PC-3 (cell line): ENCODE measurements at regions not wholly inside any gene's neighbourhood (a gene's known extent, or its start where the extent isn't known, plus 50 kb on each side); places are given as distances from the start of the nearest gene placed in this dataset.
A peak's percentile ranks its signal among the peaks of the same experiment; 100 is the strongest.

ENCODE experiments used
- ATAC-seq: fragments of 200-7000 bp; cut with Tn5 transposase; 2 replicates; pipeline ENCODE4 v1.9.1; 2020; ENCODE audit warnings: mild to moderate bottlenecking, moderate library complexity
- BruUV-seq: library from RNA; stranded (reverse); fragments of 400-500 nt; replicated peaks from 2 replicates; lab custom pipeline; 2021; lab: Mats Ljungman, UMichigan
- CTCF ChIA-PET: fragments of 300-600 bp; sonication (Branson Sonifier 250); formaldehyde crosslinking; loops from one replicate; lab custom pipeline; 2022; ENCODE audit warnings: antibody characterized with exemption; lab: Charles Lee
- POLR2A ChIA-PET: fragments of 300-600 bp; sonication (Branson Sonifier 250); formaldehyde crosslinking; loops from one replicate; lab custom pipeline; 2022; ENCODE audit warnings: antibody characterized with exemption; ENCODE audit not compliant: unreplicated experiment; lab: Charles Lee
- DNase-seq: peaks from one replicate; pipeline ENCODE4 v3.0.0-alpha.2; 2015
- H2AFZ ChIP-seq: fragments of 300-600 bp; sonication (generic); 2 replicates; pipeline ENCODE4 v1.6.0; 2016; ENCODE audit warnings: antibody characterized with exemption, low read length
- H3F3A ChIP-seq: fragments of 300-600 bp; sonication (generic); one replicate; pipeline ENCODE4 v1.6.0; 2017; ENCODE audit warnings: antibody characterized with exemption, low read length, control low read depth, mild to moderate bottlenecking; ENCODE audit not compliant: unreplicated experiment
- H3K27ac ChIP-seq: fragments of 300-600 bp; sonication (generic); 2 replicates; pipeline ENCODE4 v1.5.1; 2016; ENCODE audit warnings: mild to moderate bottlenecking, low read length
- H3K27me3 ChIP-seq: fragments of 300-600 bp; sonication (generic); 2 replicates; pipeline ENCODE4 v1.6.1; 2016; ENCODE audit warnings: low read length, mixed read lengths
- H3K36me3 ChIP-seq: fragments of 300-600 bp; sonication (generic); 2 replicates; pipeline ENCODE4 v1.6.1; 2016; ENCODE audit warnings: low read depth, mixed run types, low read length, mixed read lengths
- H3K4me1 ChIP-seq: fragments of 300-600 bp; sonication (generic); 2 replicates; pipeline ENCODE4 v1.5.1; 2016; ENCODE audit warnings: low read length; ENCODE audit not compliant: insufficient read depth
- H3K4me2 ChIP-seq: fragments of 300-600 bp; sonication (generic); 2 replicates; pipeline ENCODE4 v1.6.0; 2016; ENCODE audit warnings: low read length
- H3K4me3 ChIP-seq: fragments of 300-600 bp; sonication (generic); 2 replicates; pipeline ENCODE4 v1.5.1; 2016; ENCODE audit warnings: mild to moderate bottlenecking, low read length, mixed read lengths
- H3K79me2 ChIP-seq: fragments of 300-600 bp; sonication (generic); 2 replicates; pipeline ENCODE4 v1.6.1; 2017; ENCODE audit warnings: low read length, mixed read lengths
- H3K9ac ChIP-seq: fragments of 300-600 bp; sonication (generic); 2 replicates; pipeline ENCODE4 v1.6.0; 2016; ENCODE audit warnings: mild to moderate bottlenecking, low read length
- H3K9me2 ChIP-seq: fragments of 300-600 bp; sonication (generic); replicated peaks from 2 replicates; pipeline ENCODE4 v1.6.1; 2016; ENCODE audit warnings: mixed run types, low read length, mixed read lengths
- H3K9me3 ChIP-seq: fragments of 300-600 bp; sonication (generic); 2 replicates; pipeline ENCODE4 v1.6.1; 2016; ENCODE audit warnings: low read length, mixed read lengths
- H4K20me1 ChIP-seq: fragments of 300-600 bp; sonication (generic); 2 replicates; pipeline ENCODE4 v1.6.1; 2016; ENCODE audit warnings: low read length, mixed read lengths
- EZH2 ChIP-seq: fragments of 300-600 bp; sonication (generic); IDR thresholded peaks from one replicate; pipeline ENCODE4 v1.6.1; 2017; ENCODE audit warnings: antibody characterized with exemption, mild to moderate bottlenecking, low read length; ENCODE audit not compliant: unreplicated experiment
- EZH2phosphoT487 ChIP-seq: fragments of 300-600 bp; sonication (generic); IDR thresholded peaks from 2 replicates; pipeline ENCODE4 v1.6.1; 2018; ENCODE audit warnings: mild to moderate bottlenecking, antibody characterized with exemption, low read length, borderline replicate concordance
- intact Hi-C: fragments of 100-400 bp; cut with micrococcal nuclease; formaldehyde crosslinking; loops from 2 replicates; pipeline ENCODE4 v1.9.0; 2023
- TF ChIP-seq, protein P1 (sequence below): fragments of 300-600 bp; sonication (generic); conservative IDR thresholded peaks from 2 replicates; pipeline ENCODE4 v1.5.1; 2017; ENCODE audit warnings: antibody characterized with exemption, low read depth, mild to moderate bottlenecking, low read length

DNA sequence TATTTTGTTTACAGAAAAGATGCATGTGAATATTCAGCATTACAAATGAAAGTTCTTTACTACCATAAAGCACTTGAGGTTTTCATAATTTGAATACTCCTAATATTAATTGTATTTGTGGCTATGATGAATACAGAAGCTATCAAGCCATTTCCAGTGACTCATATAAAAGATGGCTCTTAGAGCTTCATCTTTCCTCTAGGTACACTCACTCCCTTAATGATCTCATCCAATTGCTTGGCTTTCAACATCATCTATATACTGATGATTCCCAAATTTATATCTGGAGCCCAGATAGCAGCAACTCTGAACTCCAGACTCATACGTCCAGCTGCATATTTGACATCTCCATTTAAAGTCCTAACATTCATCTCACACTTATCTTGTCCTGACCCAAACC is 183.4 kb upstream of the FAM241A start:
- Histone ChIP-seq H3K9me3 (no peaks in the 10 kb centered on the region), H3F3A (no peaks in the 10 kb centered on the region), H3K79me2 (no peaks in the 10 kb centered on the region), H3K27me3 (no peaks in the 10 kb centered on the region), H3K36me3 (no peaks in the 10 kb centered on the region), H3K4me3 (no peak overlapping the region), H3K4me1 (peaks cover 8% of the 10 kb centered on the region; the same call in 1 of the 2 replicates), H3K4me2 (no peak overlapping the region), H3K9me2 (no peaks in the 10 kb centered on the region), H3K9ac (no peak overlapping the region), H4K20me1 (no peaks in the 10 kb centered on the region), H2AFZ (no peak overlapping the region), H3K27ac (no peak overlapping the region)
- BruUV-seq: no TSS peak
- ChIA-PET POLR2A (no interaction called here), CTCF (interaction anchor here (0.6 kb wide), 1 partner anchor 633 kb away, joined by 3 read pairs; no protein-coding TSS in a partner anchor)
- DNase-seq: no peak
- TF ChIP-seq EZH2phosphoT487: no peak
- no peak for TF ChIP-seq EZH2
- TF ChIP-seq, protein P1, sequence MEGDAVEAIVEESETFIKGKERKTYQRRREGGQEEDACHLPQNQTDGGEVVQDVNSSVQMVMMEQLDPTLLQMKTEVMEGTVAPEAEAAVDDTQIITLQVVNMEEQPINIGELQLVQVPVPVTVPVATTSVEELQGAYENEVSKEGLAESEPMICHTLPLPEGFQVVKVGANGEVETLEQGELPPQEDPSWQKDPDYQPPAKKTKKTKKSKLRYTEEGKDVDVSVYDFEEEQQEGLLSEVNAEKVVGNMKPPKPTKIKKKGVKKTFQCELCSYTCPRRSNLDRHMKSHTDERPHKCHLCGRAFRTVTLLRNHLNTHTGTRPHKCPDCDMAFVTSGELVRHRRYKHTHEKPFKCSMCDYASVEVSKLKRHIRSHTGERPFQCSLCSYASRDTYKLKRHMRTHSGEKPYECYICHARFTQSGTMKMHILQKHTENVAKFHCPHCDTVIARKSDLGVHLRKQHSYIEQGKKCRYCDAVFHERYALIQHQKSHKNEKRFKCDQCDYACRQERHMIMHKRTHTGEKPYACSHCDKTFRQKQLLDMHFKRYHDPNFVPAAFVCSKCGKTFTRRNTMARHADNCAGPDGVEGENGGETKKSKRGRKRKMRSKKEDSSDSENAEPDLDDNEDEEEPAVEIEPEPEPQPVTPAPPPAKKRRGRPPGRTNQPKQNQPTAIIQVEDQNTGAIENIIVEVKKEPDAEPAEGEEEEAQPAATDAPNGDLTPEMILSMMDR: no peak
- no peak for ATAC-seq
- intact Hi-C loops: no loop called here

GRCh38 chr4:111963158-111963700 is 182.0 kb upstream of the FAM241A start:
- Histone ChIP-seq H3K79me2 (no peaks in the 10 kb centered on the region), H3K4me3 (no peak overlapping the region), H3K4me2 (no peak overlapping the region), H3K9ac (no peak overlapping the region), H3K27ac (no peak overlapping the region), H4K20me1 (no peaks in the 10 kb centered on the region), H3K4me1 (peaks cover 8% of the 10 kb centered on the region; the same call in 1 of the 2 replicates), H3F3A (no peaks in the 10 kb centered on the region), H3K9me2 (no peaks in the 10 kb centered on the region), H3K27me3 (no peaks in the 10 kb centered on the region), H3K9me3 (no peaks in the 10 kb centered on the region), H3K36me3 (no peaks in the 10 kb centered on the region), H2AFZ (no peak overlapping the region)
- CTCF ChIA-PET: no interaction called here
- BruUV-seq: no TSS peak
- no peak for DNase-seq
- ATAC-seq: no peak
- intact Hi-C loops: no loop called here
- TF ChIP-seq, protein P1: no peak
- TF ChIP-seq EZH2: no peak
- no peak for TF ChIP-seq EZH2phosphoT487
- POLR2A ChIA-PET: interaction anchor here (0.7 kb wide), 1 partner anchor 50 kb away, joined by 4 read pairs; no protein-coding TSS in a partner anchor

- H3K9ac ChIP-seq: no peak overlapping the region
- H3K9me2 ChIP-seq: no peaks in the 10 kb centered on the region
- H3K79me2 ChIP-seq: no peaks in the 10 kb centered on the region
- H3K27ac ChIP-seq: no peak overlapping the region
- peak overlapping the region; percentile 48 for H2AFZ ChIP-seq
- H3K4me3 ChIP-seq: no peak overlapping the region
- no peaks in the 10 kb centered on the region for H3K36me3 ChIP-seq
- DNase-seq (no peak), ATAC-seq (no peak)
- POLR2A ChIA-PET: no interaction called here
- intact Hi-C loops: no loop called here
- no peaks in the 10 kb centered on the region for H4K20me1 ChIP-seq
- H3F3A ChIP-seq: no peaks in the 10 kb centered on the region
- H3K4me1 ChIP-seq: no peaks in the 10 kb centered on the region
- H3K9me3 ChIP-seq: no peaks in the 10 kb centered on the region
- peaks cover 4% of the 10 kb centered on the region; the same call in 1 of the 2 replicates for H3K27me3 ChIP-seq
- TF ChIP-seq, protein P1: no peak
- CTCF ChIA-PET: no interaction called here
- H3K4me2 ChIP-seq: no peak overlapping the region
- no TSS peak for BruUV-seq
These were observed 167.8 kb upstream of the FAM241A start for GRCh38 chr4:111977419-111977965.
